Activated CD4-positive, alpha-beta memory T cell treated with anti-CD3 and anti-CD28 coated beads for 36 hours (primary cell): ENCODE measurements at regions not wholly inside any gene's neighbourhood (a gene's known extent, or its start where the extent isn't known, plus 50 kb on each side); places are given as distances from the start of the nearest gene placed in this dataset.
A peak's percentile ranks its signal among the peaks of the same experiment; 100 is the strongest.

Experiments
- CTCF ChIA-PET: fragments of 350-600 bp; sonication (Branson Sonifier 250); formaldehyde crosslinking; loops from one replicate; lab custom pipeline; 2021; ENCODE audit warnings: antibody characterized with exemption, inconsistent platforms; lab: Charles Lee
- POLR2A ChIA-PET: fragments of 350-600 bp; sonication (Branson Sonifier 250); formaldehyde crosslinking; loops from one replicate; lab custom pipeline; 2021; ENCODE audit warnings: antibody characterized with exemption; lab: Charles Lee
- DNase-seq: peaks from one replicate; pipeline ENCODE4 v3.0.0-alpha.2; 2020
- H3K27ac Mint-ChIP-seq: one replicate; pipeline ENCODE4 v1.8.0; 2021; ENCODE audit warnings: mixed read lengths
- H3K27me3 Mint-ChIP-seq: one replicate; pipeline ENCODE4 v1.8.0; 2021; ENCODE audit warnings: mixed read lengths
- H3K36me3 Mint-ChIP-seq: one replicate; pipeline ENCODE4 v1.8.0; 2021; ENCODE audit warnings: mixed read lengths
- H3K4me1 Mint-ChIP-seq: one replicate; pipeline ENCODE4 v1.8.0; 2021; ENCODE audit warnings: low read depth, mixed read lengths
- H3K4me3 Mint-ChIP-seq: one replicate; pipeline ENCODE4 v1.8.0; 2021; ENCODE audit warnings: mild to moderate bottlenecking, mixed read lengths
- H3K9me3 Mint-ChIP-seq: one replicate; pipeline ENCODE4 v1.8.0; 2021; ENCODE audit warnings: mixed read lengths
- intact Hi-C: fragments of 100-400 bp; cut with micrococcal nuclease; formaldehyde crosslinking; loops from one replicate; pipeline ENCODE4 v1.15.1; 2023

DNA sequence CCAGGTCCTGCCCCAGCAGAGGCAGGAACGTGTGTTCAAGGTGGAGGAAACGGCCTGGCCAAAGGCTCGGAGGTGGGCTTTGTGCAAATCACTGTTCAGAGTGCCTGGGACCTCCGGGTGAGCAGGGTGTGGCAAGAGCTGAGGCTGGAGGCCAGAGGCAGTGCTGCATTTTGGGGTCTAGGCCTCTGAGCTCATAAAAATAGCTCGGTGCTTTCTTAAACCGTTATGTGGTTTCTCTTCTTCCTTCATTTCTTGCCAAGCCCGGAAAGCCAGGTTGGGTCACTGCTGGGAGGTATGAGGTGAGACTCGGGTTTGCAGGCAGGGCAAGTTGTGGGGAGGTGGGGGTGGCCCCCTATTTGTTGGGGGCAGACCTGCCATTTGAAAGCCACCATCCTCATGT is 178.8 kb upstream of the MYL2 start:
- Mint-ChIP-seq H3K27ac (no peak overlapping the region), H3K4me3 (no peak overlapping the region), H3K4me1 (no peaks in the 10 kb centered on the region), H3K36me3 (no peaks in the 10 kb centered on the region), H3K9me3 (no peaks in the 10 kb centered on the region), H3K27me3 (no peaks in the 10 kb centered on the region)
- ChIA-PET POLR2A (no interaction called here), CTCF (no interaction called here)
- DNase-seq = no peak
- intact Hi-C loops = no loop called here

DNA sequence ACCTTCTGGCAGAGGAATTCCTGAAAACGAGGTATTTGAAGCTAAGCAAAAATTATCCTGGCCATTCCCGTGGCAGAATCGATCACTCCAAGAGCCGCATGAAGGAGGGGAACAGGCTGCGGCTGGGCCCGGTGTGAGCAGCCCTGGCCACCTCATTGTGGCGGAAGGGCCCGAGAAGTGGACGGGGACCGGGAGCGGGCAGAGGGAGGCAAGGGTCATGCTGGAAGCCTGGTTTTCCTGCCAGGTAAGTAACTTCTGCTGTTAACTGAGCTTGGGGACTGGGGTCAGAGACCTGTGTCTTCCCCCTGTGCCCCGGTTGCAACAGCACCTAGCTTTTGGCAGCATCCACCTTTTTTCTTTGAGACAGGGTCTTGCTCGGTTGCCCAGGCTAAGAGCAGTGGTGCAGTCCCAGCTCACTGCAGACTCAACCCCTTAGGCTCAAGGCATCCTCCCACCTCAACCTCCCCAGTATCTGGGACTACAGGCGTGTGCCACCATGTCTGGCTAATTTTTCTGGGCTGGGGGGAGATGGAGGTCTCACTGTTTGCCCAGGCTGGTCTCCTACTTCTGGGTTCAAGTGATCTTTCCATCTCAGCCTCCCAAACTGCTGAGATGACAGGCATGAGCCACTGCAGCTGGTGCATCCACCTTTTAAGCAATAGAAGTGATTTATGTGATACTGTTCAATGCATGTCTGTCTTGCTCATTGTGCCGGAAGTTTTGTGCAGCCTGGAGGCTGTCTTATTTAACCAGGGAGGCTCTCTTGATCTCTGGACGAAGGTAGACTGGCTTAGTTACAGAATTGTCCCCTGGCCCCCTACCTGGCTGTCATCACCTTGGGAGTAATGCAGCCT is 174.0 kb upstream of the MYL2 start:
- H3K4me3 Mint-ChIP-seq = no peak overlapping the region
- CTCF ChIA-PET = no interaction called here

DNA sequence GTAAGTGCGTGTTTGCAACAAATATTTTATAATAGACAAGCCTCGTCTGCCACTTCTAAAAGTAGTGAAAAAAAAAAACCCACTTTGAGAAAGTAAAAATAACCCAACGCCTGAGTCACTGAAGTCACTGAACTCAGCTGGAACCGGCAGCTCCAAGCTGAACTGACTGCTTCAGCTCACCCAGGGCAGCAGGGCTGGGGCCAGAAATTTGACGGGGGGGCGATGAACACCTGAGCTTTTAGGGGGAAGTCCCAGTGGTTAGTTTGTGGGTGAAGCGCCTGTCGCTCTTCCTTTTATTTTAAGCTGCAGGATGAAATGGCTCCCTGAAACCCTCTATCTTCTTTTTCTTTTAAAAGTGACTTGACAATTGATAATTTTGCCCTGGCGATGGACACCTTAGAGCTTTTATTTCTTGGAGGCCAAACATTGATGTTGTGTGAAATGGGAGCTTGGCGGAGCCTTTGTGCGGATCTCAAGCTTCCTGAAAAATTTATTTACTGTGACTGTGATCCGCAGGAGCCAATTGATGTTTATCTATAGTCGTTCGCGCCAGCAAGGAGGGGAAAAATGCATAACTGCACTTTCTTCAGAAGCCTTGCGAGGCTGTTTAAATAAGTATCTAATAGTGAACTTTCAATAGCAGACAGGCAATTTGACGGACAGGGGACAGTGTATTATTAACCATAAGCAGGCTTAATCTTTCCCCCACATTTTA is 173.2 kb upstream of the MYL2 start:
- ChIA-PET POLR2A (interaction anchor here (0.6 to 0.8 kb wide), 2 partner anchors 60 to 205 kb away, joined by 3 read pairs; partner anchors contain the start of gene CUX2), CTCF (interaction anchor here (0.7 kb wide), 1 partner anchor 16 kb away, joined by 3 read pairs; no protein-coding TSS in a partner anchor)
- intact Hi-C loops = no loop called here
- Mint-ChIP-seq H3K27me3 (no peaks in the 10 kb centered on the region), H3K9me3 (no peaks in the 10 kb centered on the region), H3K36me3 (no peaks in the 10 kb centered on the region), H3K4me1 (peaks cover 12% of the 10 kb centered on the region), H3K27ac (no peak overlapping the region), H3K4me3 (no peak overlapping the region)
- DNase-seq = peak; percentile 37

More for the DNA sequence above, 174.0 kb upstream of the MYL2 start:
- Mint-ChIP-seq H3K27ac (no peak overlapping the region), H3K27me3 (no peaks in the 10 kb centered on the region), H3K9me3 (no peaks in the 10 kb centered on the region), H3K4me1 (peaks cover 12% of the 10 kb centered on the region), H3K36me3 (no peaks in the 10 kb centered on the region)
- POLR2A ChIA-PET = interaction anchor here (0.8 kb wide), 1 partner anchor 60 kb away, joined by 3 read pairs; the partner anchor contains the start of gene CUX2
- no peak for DNase-seq
- intact Hi-C loops = no loop called here

DNA sequence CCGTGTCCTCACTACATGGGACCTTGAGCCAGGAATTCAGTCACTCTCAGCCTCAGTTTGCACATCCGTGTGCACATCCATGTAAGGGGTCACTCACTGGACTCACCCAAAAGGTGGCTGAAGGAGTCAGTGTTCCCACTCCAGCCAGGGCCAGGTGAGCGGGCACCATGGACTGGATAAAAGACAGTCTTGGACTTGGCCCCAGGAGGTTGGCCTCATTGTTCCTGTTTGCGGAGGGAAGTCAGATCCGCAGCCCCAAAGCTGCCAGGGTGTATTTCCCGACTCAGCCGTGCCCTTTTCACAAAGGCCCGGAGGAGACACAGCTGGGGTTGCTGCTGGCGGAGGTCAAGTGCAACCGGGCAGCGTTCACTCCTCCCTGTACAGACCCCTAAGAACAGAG is 170.7 kb upstream of the MYL2 start:
- Mint-ChIP-seq H3K9me3 (no peaks in the 10 kb centered on the region), H3K36me3 (no peaks in the 10 kb centered on the region), H3K27me3 (no peaks in the 10 kb centered on the region), H3K4me1 (peaks cover 12% of the 10 kb centered on the region), H3K27ac (no peak overlapping the region), H3K4me3 (no peak overlapping the region)
- ChIA-PET POLR2A (no interaction called here), CTCF (no interaction called here)
- no peak for DNase-seq
- intact Hi-C loops = no loop called here

DNA sequence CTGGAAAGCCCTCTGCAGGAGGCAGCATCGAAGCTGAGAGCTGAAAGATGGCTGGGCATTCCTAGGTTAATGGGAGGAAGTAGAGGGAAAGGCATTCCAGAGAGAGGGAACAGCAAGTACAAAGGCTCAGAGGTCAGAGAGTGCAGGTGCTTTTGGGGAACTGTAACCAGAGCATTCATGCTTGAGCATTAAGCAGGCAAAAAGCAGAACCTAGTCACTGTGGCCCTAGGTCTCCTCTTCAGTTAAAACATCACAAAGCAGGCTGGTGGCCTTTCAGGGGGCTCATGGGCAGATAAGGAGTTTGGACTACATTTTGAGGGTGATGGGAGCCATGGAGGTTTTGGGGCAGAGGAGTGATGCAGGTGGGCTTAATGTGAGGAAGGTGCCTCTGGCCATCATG is 169.2 kb upstream of the MYL2 start:
- DNase-seq = no peak
- ChIA-PET CTCF (no interaction called here), POLR2A (no interaction called here)
- intact Hi-C loops = no loop called here
- peaks cover 12% of the 10 kb centered on the region for H3K4me1 Mint-ChIP-seq
- H3K4me3 Mint-ChIP-seq = no peak overlapping the region
- H3K36me3 Mint-ChIP-seq = no peaks in the 10 kb centered on the region
- H3K27ac Mint-ChIP-seq = no peak overlapping the region
- H3K9me3 Mint-ChIP-seq = no peaks in the 10 kb centered on the region
- peaks cover 3% of the 10 kb centered on the region for H3K27me3 Mint-ChIP-seq

DNA sequence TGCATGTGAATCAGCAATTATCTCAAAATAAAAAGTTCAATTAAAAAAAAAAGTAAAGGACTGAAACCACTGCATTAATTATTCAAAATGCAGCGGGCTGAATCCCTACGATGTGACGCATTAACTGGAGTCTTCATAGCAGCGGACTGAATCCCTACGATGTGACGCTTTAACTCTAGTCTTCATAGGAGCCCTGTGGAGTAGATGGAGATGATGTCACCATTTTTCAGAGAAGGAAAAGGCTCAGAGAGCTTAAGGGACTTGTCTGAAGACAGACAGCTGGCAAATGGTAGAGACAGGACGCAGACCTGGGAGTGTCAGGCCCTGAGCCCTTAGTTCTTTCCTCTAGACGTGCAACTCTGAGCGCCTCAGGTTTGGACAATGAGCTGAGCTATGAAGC is 168.0 kb upstream of the MYL2 start:
- CTCF ChIA-PET = no interaction called here
- POLR2A ChIA-PET = no interaction called here
- Mint-ChIP-seq H3K9me3 (no peaks in the 10 kb centered on the region), H3K4me1 (peaks cover 7% of the 10 kb centered on the region), H3K4me3 (no peak overlapping the region), H3K36me3 (no peaks in the 10 kb centered on the region), H3K27ac (no peak overlapping the region), H3K27me3 (peaks cover 3% of the 10 kb centered on the region)
- no peak for DNase-seq
- intact Hi-C loops = no loop called here

GRCh38 chr12:111086947-111087700 is 166.7 kb upstream of the MYL2 start:
- intact Hi-C loops = no loop called here
- DNase-seq = no peak
- peaks cover 5% of the 10 kb centered on the region for H3K27me3 Mint-ChIP-seq
- H3K9me3 Mint-ChIP-seq = no peaks in the 10 kb centered on the region
- no peaks in the 10 kb centered on the region for H3K36me3 Mint-ChIP-seq
- CTCF ChIA-PET = no interaction called here
- H3K27ac Mint-ChIP-seq = no peak overlapping the region
- H3K4me3 Mint-ChIP-seq = no peak overlapping the region
- H3K4me1 Mint-ChIP-seq = no peaks in the 10 kb centered on the region
- POLR2A ChIA-PET = no interaction called here

- Mint-ChIP-seq H3K27ac (no peak overlapping the region), H3K27me3 (peaks cover 7% of the 10 kb centered on the region), H3K4me3 (no peak overlapping the region), H3K4me1 (no peaks in the 10 kb centered on the region), H3K9me3 (no peaks in the 10 kb centered on the region), H3K36me3 (no peaks in the 10 kb centered on the region)
- DNase-seq = no peak
- POLR2A ChIA-PET = no interaction called here
- intact Hi-C loops = no loop called here
- CTCF ChIA-PET = no interaction called here
These were observed 164.7 kb upstream of the MYL2 start for GRCh38 chr12:111085096-111085495.

GRCh38 chr12:111084605-111085004 is 164.2 kb upstream of the MYL2 start:
- CTCF ChIA-PET = no interaction called here
- Mint-ChIP-seq H3K4me1 (no peaks in the 10 kb centered on the region), H3K4me3 (no peak overlapping the region), H3K27me3 (peaks cover 7% of the 10 kb centered on the region), H3K9me3 (no peaks in the 10 kb centered on the region), H3K36me3 (no peaks in the 10 kb centered on the region), H3K27ac (no peak overlapping the region)
- DNase-seq = no peak
- intact Hi-C loops = no loop called here
- POLR2A ChIA-PET = no interaction called here

DNA sequence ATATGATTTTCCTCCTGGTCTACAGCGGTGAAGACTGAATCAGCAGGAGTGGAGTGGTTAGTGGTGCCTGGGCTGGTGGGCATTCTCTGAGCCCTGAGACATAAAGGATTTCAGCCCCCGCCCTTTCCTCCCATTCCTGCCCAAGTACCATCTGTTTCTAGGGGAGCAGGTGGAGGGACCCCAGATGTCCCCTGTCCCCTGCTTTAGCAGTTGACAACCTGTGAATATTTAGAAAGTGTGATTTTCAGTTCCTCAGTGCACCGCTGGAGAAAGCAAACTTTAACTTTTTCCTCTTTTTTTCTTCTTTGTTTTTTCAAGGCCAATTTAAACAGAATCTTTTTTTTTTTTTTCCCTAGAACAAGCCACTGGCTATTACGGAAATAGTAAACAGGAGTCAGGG is 163.8 kb upstream of the MYL2 start:
- ChIA-PET POLR2A (no interaction called here), CTCF (no interaction called here)
- no peak overlapping the region for H3K4me3 Mint-ChIP-seq
- H3K27me3 Mint-ChIP-seq = peaks cover 9% of the 10 kb centered on the region
- H3K36me3 Mint-ChIP-seq = no peaks in the 10 kb centered on the region
- intact Hi-C loops = no loop called here
- H3K27ac Mint-ChIP-seq = no peak overlapping the region
- H3K9me3 Mint-ChIP-seq = no peaks in the 10 kb centered on the region
- DNase-seq = no peak
- H3K4me1 Mint-ChIP-seq = no peaks in the 10 kb centered on the region

- H3K4me1 Mint-ChIP-seq = no peaks in the 10 kb centered on the region
- no peaks in the 10 kb centered on the region for H3K9me3 Mint-ChIP-seq
- H3K36me3 Mint-ChIP-seq = no peaks in the 10 kb centered on the region
- peaks cover 9% of the 10 kb centered on the region for H3K27me3 Mint-ChIP-seq
- ChIA-PET POLR2A (no interaction called here), CTCF (interaction anchor here (0.6 kb wide), 1 partner anchor 26 kb away, joined by 3 read pairs; no protein-coding TSS in a partner anchor)
- H3K27ac Mint-ChIP-seq = no peak overlapping the region
- intact Hi-C loops = no loop called here
- no peak for DNase-seq
- no peak overlapping the region for H3K4me3 Mint-ChIP-seq
These were observed 161.2 kb upstream of the MYL2 start for GRCh38 chr12:111081600-111081999.

- no peak for DNase-seq
- intact Hi-C loops = no loop called here
- ChIA-PET POLR2A (no interaction called here), CTCF (no interaction called here)
- Mint-ChIP-seq H3K27ac (no peak overlapping the region), H3K36me3 (no peaks in the 10 kb centered on the region), H3K4me1 (no peaks in the 10 kb centered on the region), H3K27me3 (peaks cover 6% of the 10 kb centered on the region), H3K4me3 (no peak overlapping the region), H3K9me3 (no peaks in the 10 kb centered on the region)
These were observed 158.4 kb upstream of the MYL2 start for GRCh38 chr12:111078731-111079130.
